Neural cell (in vitro differentiated cells): ENCODE measurements at regions not wholly inside any gene's neighbourhood (a gene's known extent, or its start where the extent isn't known, plus 50 kb on each side); places are given as distances from the start of the nearest gene placed in this dataset.

Experiments
- H2AFZ ChIP-seq: fragments of 200-600, 300-800 bp; sonication (generic), shearing (Covaris generic); 2 replicates; pipeline ENCODE4 v1.6.0; 2014; ENCODE audit warnings: low read depth, mild to moderate bottlenecking, antibody characterized with exemption, low read length, moderate library complexity
- H3F3A ChIP-seq: fragments of 200-600 bp; shearing (Covaris generic); 2 replicates; pipeline ENCODE4 v1.6.1; 2016; ENCODE audit warnings: mild to moderate bottlenecking, moderate library complexity, mixed read lengths, antibody characterized with exemption, low read length; ENCODE audit not compliant: insufficient read depth, poor library complexity, severe bottlenecking
- H3K27ac ChIP-seq: fragments of 200-600, 300-800 bp; sonication (generic), shearing (Covaris generic); 2 replicates; pipeline ENCODE4 v1.5.1; 2014; ENCODE audit warnings: mild to moderate bottlenecking, low read length, moderate library complexity
- H3K27me3 ChIP-seq: fragments of 300-800, 200-600 bp; sonication (generic), shearing (Covaris generic); 2 replicates; pipeline ENCODE4 v1.6.0; 2014; ENCODE audit warnings: mild to moderate bottlenecking, low read depth, low read length, moderate library complexity; ENCODE audit not compliant: insufficient read depth
- H3K36me3 ChIP-seq: fragments of 300-800, 200-600 bp; sonication (generic), shearing (Covaris generic); 2 replicates; pipeline ENCODE4 v1.5.1; 2014; ENCODE audit warnings: mild to moderate bottlenecking, antibody characterized with exemption, low read length, moderate library complexity; ENCODE audit not compliant: insufficient read depth
- H3K4me2 ChIP-seq: fragments of 300-800, 200-600 bp; sonication (generic), shearing (Covaris generic); 2 replicates; pipeline ENCODE4 v1.6.0; 2014; ENCODE audit warnings: mild to moderate bottlenecking, low read length
- H3K4me3 ChIP-seq: fragments of 300-800, 200-600 bp; sonication (generic), shearing (Covaris generic); 2 replicates; pipeline ENCODE4 v1.5.1; 2014; ENCODE audit warnings: mild to moderate bottlenecking, low read length, moderate library complexity
- H3K79me2 ChIP-seq: fragments of 200-600 bp; shearing (Covaris generic); replicated peaks from 2 replicates; pipeline ENCODE4 v1.6.0; 2014; ENCODE audit warnings: mild to moderate bottlenecking, low read length, moderate library complexity; ENCODE audit not compliant: insufficient read depth
- H3K9ac ChIP-seq: fragments of 300-800, 200-600 bp; sonication (generic), shearing (Covaris generic); 2 replicates; pipeline ENCODE4 v1.6.1; 2016; ENCODE audit warnings: mild to moderate bottlenecking, low read length, mixed read lengths
- H3K9me2 ChIP-seq: fragments of 200-600 bp; shearing (Covaris generic); 2 replicates; pipeline ENCODE4 v1.6.1; 2016; ENCODE audit warnings: mild to moderate bottlenecking, low read length, mixed read lengths; ENCODE audit not compliant: insufficient read depth
- H3K9me3 ChIP-seq: fragments of 200-600, 300-800 bp; sonication (generic), shearing (Covaris generic); 2 replicates; pipeline ENCODE4 v1.6.1; 2016; ENCODE audit warnings: mild to moderate bottlenecking, mixed run types, low read length, moderate library complexity, mixed read lengths
- H4K20me1 ChIP-seq: fragments of 200-600 bp; shearing (Covaris generic); 2 replicates; pipeline ENCODE4 v1.6.1; 2016; ENCODE audit warnings: mild to moderate bottlenecking, mixed run types; ENCODE audit not compliant: insufficient read depth
- CTCF ChIP-seq: fragments of 450-650 bp; IDR thresholded peaks from 2 replicates; pipeline ENCODE4 v1.5.1; 2014; ENCODE audit warnings: antibody characterized with exemption, mild to moderate bottlenecking, moderate library complexity; ENCODE audit not compliant: poor library complexity, severe bottlenecking
- EP300 ChIP-seq: fragments of 450-650 bp; conservative IDR thresholded peaks from 2 replicates; pipeline ENCODE4 v1.6.1; 2014; ENCODE audit warnings: antibody characterized with exemption, mild to moderate bottlenecking, moderate library complexity; ENCODE audit not compliant: poor library complexity, severe bottlenecking
- EZH2 ChIP-seq: fragments of 200-600, 300-800 bp; shearing (Covaris generic), sonication (generic); IDR thresholded peaks from 2 replicates; pipeline ENCODE4 v1.6.1; 2014; ENCODE audit warnings: antibody characterized with exemption, low read length, borderline replicate concordance, mild to moderate bottlenecking; ENCODE audit not compliant: insufficient read depth, poor library complexity, severe bottlenecking
- MXI1 ChIP-seq: fragments of 450-650 bp; conservative IDR thresholded peaks from 2 replicates; pipeline ENCODE4 v1.6.1; 2014; ENCODE audit warnings: antibody characterized with exemption, mild to moderate bottlenecking; ENCODE audit not compliant: poor library complexity, severe bottlenecking
- POLR2AphosphoS5 ChIP-seq: IDR thresholded peaks from 2 replicates; pipeline ENCODE4 v1.6.1; 2012
- RAD21 ChIP-seq: fragments of 450-650 bp; conservative IDR thresholded peaks from 2 replicates; pipeline ENCODE4 v1.6.1; 2014; ENCODE audit warnings: antibody characterized with exemption, mild to moderate bottlenecking, moderate library complexity
- SMC3 ChIP-seq: fragments of 450-650 bp; conservative IDR thresholded peaks from 2 replicates; pipeline ENCODE4 v1.6.1; 2014; ENCODE audit warnings: antibody characterized with exemption, mild to moderate bottlenecking, moderate library complexity; ENCODE audit not compliant: poor library complexity
- TAF1 ChIP-seq: IDR thresholded peaks from 2 replicates; pipeline ENCODE4 v1.6.1; 2012; ENCODE audit warnings: low read depth
- TF ChIP-seq, protein P1 (sequence below): IDR thresholded peaks from 2 replicates; pipeline ENCODE4 v1.6.1; 2012; ENCODE audit warnings: borderline replicate concordance

GRCh38 chr4:181967401-181967800 lies 275.8 kb upstream of the TENM3 start:
- Histone ChIP-seq H3K36me3 (no peaks in the 10 kb centered on the region), H4K20me1 (no peaks in the 10 kb centered on the region), H3K79me2 (no peaks in the 10 kb centered on the region), H3K9me2 (no peaks in the 10 kb centered on the region), H3K9ac (no peak overlapping the region), H3K27ac (no peak overlapping the region), H3K9me3 (no peaks in the 10 kb centered on the region), H3K4me3 (no peak overlapping the region), H2AFZ (no peak overlapping the region), H3K4me2 (no peak overlapping the region), H3K27me3 (no peaks in the 10 kb centered on the region), H3F3A (no peaks in the 10 kb centered on the region)
- TF ChIP-seq EZH2 (no peak), EP300 (no peak), SMC3 (no peak), TAF1 (no peak), POLR2AphosphoS5 (no peak), RAD21 (no peak), MXI1 (no peak), CTCF (no peak)
- TF ChIP-seq, protein P1, sequence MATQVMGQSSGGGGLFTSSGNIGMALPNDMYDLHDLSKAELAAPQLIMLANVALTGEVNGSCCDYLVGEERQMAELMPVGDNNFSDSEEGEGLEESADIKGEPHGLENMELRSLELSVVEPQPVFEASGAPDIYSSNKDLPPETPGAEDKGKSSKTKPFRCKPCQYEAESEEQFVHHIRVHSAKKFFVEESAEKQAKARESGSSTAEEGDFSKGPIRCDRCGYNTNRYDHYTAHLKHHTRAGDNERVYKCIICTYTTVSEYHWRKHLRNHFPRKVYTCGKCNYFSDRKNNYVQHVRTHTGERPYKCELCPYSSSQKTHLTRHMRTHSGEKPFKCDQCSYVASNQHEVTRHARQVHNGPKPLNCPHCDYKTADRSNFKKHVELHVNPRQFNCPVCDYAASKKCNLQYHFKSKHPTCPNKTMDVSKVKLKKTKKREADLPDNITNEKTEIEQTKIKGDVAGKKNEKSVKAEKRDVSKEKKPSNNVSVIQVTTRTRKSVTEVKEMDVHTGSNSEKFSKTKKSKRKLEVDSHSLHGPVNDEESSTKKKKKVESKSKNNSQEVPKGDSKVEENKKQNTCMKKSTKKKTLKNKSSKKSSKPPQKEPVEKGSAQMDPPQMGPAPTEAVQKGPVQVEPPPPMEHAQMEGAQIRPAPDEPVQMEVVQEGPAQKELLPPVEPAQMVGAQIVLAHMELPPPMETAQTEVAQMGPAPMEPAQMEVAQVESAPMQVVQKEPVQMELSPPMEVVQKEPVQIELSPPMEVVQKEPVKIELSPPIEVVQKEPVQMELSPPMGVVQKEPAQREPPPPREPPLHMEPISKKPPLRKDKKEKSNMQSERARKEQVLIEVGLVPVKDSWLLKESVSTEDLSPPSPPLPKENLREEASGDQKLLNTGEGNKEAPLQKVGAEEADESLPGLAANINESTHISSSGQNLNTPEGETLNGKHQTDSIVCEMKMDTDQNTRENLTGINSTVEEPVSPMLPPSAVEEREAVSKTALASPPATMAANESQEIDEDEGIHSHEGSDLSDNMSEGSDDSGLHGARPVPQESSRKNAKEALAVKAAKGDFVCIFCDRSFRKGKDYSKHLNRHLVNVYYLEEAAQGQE: no peak

GRCh38 chr4:181968371-181968770 lies 274.8 kb upstream of the TENM3 start:
- no peaks in the 10 kb centered on the region for H3K9me2 ChIP-seq
- no peaks in the 10 kb centered on the region for H3K27me3 ChIP-seq
- no peaks in the 10 kb centered on the region for H3F3A ChIP-seq
- no peaks in the 10 kb centered on the region for H3K9me3 ChIP-seq
- TF ChIP-seq POLR2AphosphoS5 (no peak), EZH2 (no peak), MXI1 (no peak), SMC3 (no peak), EP300 (no peak)
- H2AFZ ChIP-seq: no peak overlapping the region
- no peak overlapping the region for H3K9ac ChIP-seq
- H3K4me2 ChIP-seq: no peak overlapping the region
- no peaks in the 10 kb centered on the region for H4K20me1 ChIP-seq
- no peaks in the 10 kb centered on the region for H3K36me3 ChIP-seq
- H3K27ac ChIP-seq: no peak overlapping the region
- H3K79me2 ChIP-seq: no peaks in the 10 kb centered on the region
- H3K4me3 ChIP-seq: no peak overlapping the region

- Histone ChIP-seq H2AFZ (no peak overlapping the region), H3K4me2 (no peak overlapping the region), H3K9me3 (no peaks in the 10 kb centered on the region), H3F3A (no peaks in the 10 kb centered on the region), H3K27ac (no peak overlapping the region), H3K9me2 (no peaks in the 10 kb centered on the region), H3K36me3 (no peaks in the 10 kb centered on the region), H3K27me3 (no peaks in the 10 kb centered on the region), H4K20me1 (no peaks in the 10 kb centered on the region), H3K9ac (no peak overlapping the region), H3K79me2 (no peaks in the 10 kb centered on the region), H3K4me3 (no peak overlapping the region)
- peak; percentile 15 for TF ChIP-seq RAD21
- TF ChIP-seq EP300: no peak
- TF ChIP-seq TAF1: no peak
- TF ChIP-seq CTCF: no peak
- peak; percentile 37 for TF ChIP-seq POLR2AphosphoS5
- no peak for TF ChIP-seq MXI1
- TF ChIP-seq, protein P1: no peak
- no peak for TF ChIP-seq EZH2
- TF ChIP-seq SMC3: no peak
These were observed 274.1 kb upstream of the TENM3 start for GRCh38 chr4:181969151-181969550.
